Naive thymus-derived CD4-positive, alpha-beta T cell (primary cell): ENCODE measurements at regions not wholly inside any gene's neighbourhood (a gene's known extent, or its start where the extent isn't known, plus 50 kb on each side); places are given as distances from the start of the nearest gene placed in this dataset.

Experiments
- ATAC-seq: fragments of 150-1000 bp; cut with Tn5 transposase; 2 replicates; pipeline ENCODE4 v1.10.0; 2021; ENCODE audit warnings: mild to moderate bottlenecking, moderate library complexity
- CTCF ChIA-PET: fragments of 350-600 bp; sonication (Branson Sonifier 250); formaldehyde crosslinking; loops from one replicate; lab custom pipeline; 2021; ENCODE audit warnings: antibody characterized with exemption; lab: Charles Lee
- POLR2A ChIA-PET: fragments of 350-600 bp; sonication (Branson Sonifier 250); formaldehyde crosslinking; loops from one replicate; lab custom pipeline; 2021; ENCODE audit warnings: antibody characterized with exemption, inconsistent platforms; lab: Charles Lee
- DNase-seq, 9 donors: peaks; one replicate each; pipeline versions ENCODE4 v3.0.0 to v3.0.0-alpha.2; 2020 to 2022; ENCODE audit warnings: mixed read lengths in 1 of 9
- H3K27ac ChIP-seq: one replicate; pipeline ENCODE4 v1.7.0; 2013; ENCODE audit warnings: mild to moderate bottlenecking, low read depth, low read length, moderate library complexity
- H3K27me3 ChIP-seq, 2 donors: one replicate each; pipeline ENCODE4 v1.7.0; 2013; ENCODE audit warnings: low read length in 2 of 2, mild to moderate bottlenecking in 2 of 2, moderate library complexity in 2 of 2; ENCODE audit not compliant: control insufficient read depth in 2 of 2, insufficient read depth in 2 of 2
- H3K36me3 ChIP-seq, 3 experiments: 1 replicate in 2 of 3; 2 replicates in 1 of 3; pipeline ENCODE4 v1.7.0; 2013; ENCODE audit warnings: low read length in 3 of 3, mild to moderate bottlenecking in 3 of 3, moderate library complexity in 1 of 3; ENCODE audit not compliant: insufficient read depth in 3 of 3, control insufficient read depth in 2 of 3
- H3K4me1 ChIP-seq, 2 donors: one replicate each; pipeline ENCODE4 v1.7.0; 2013; ENCODE audit warnings: low read length in 2 of 2, mild to moderate bottlenecking in 2 of 2, moderate library complexity in 1 of 2; ENCODE audit not compliant: control insufficient read depth in 2 of 2, insufficient read depth in 2 of 2
- H3K4me3 ChIP-seq: 2 replicates; pipeline ENCODE4 v1.7.0; 2013; ENCODE audit warnings: mild to moderate bottlenecking, low read length
- H3K9me3 ChIP-seq, 3 experiments: 1 replicate in 2 of 3; 2 replicates in 1 of 3; pipeline ENCODE4 v1.7.0; 2013; ENCODE audit warnings: low read length in 3 of 3; ENCODE audit not compliant: control insufficient read depth in 2 of 3
- H3K27ac Mint-ChIP-seq, 9 donors: one replicate each; pipeline ENCODE4 v1.8.0; 2020 to 2022; ENCODE audit warnings: mixed read lengths in 9 of 9, mild to moderate bottlenecking in 8 of 9, moderate library complexity in 5 of 9, inconsistent platforms in 2 of 9
- H3K27me3 Mint-ChIP-seq, 5 donors: one replicate each; pipeline ENCODE4 v1.8.0; 2021 to 2022; ENCODE audit warnings: mixed read lengths in 5 of 5, mild to moderate bottlenecking in 1 of 5
- H3K36me3 Mint-ChIP-seq, 5 donors: one replicate each; pipeline ENCODE4 v1.8.0; 2020 to 2022; ENCODE audit warnings: mixed read lengths in 5 of 5, mild to moderate bottlenecking in 3 of 5, inconsistent platforms in 1 of 5
- H3K4me1 Mint-ChIP-seq, 7 donors: one replicate each; pipeline ENCODE4 v1.8.0; 2020 to 2022; ENCODE audit warnings: mixed read lengths in 7 of 7, mild to moderate bottlenecking in 3 of 7, inconsistent platforms in 1 of 7
- H3K4me3 Mint-ChIP-seq, 10 donors: one replicate each; pipeline ENCODE4 v1.8.0; 2020 to 2022; ENCODE audit warnings: mild to moderate bottlenecking in 10 of 10, mixed read lengths in 10 of 10, moderate library complexity in 6 of 10, inconsistent platforms in 2 of 10
- H3K9me3 Mint-ChIP-seq, 11 donors: one replicate each; pipeline ENCODE4 v1.8.0; 2020 to 2022; ENCODE audit warnings: mixed read lengths in 11 of 11, mild to moderate bottlenecking in 4 of 11, inconsistent platforms in 1 of 11, moderate library complexity in 1 of 11
- intact Hi-C, 2 donors: fragments of 100-400 bp; cut with micrococcal nuclease; formaldehyde crosslinking; loops; one replicate each; pipeline ENCODE4 v1.15.1; 2023

GRCh38 chr12:86367137-86367536 lies 110.9 kb upstream of the MGAT4C start:
- Histone ChIP-seq H3K9me3 (no peaks in the 10 kb centered on the region), H3K27me3 (no peaks in the 10 kb centered on the region), H3K27ac (no peak overlapping the region), H3K36me3 (no peaks in the 10 kb centered on the region), H3K4me1 (no peaks in the 10 kb centered on the region), H3K4me3 (no peak overlapping the region)
- ATAC-seq (no peak), DNase-seq (no peak)
- Mint-ChIP-seq H3K36me3 (no peaks in the 10 kb centered on the region), H3K4me1 (no peaks in the 10 kb centered on the region), H3K9me3 (peaks cover 0 to 14% (median 2%) of the 10 kb centered on the region in 11 donors), H3K27me3 (no peaks in the 10 kb centered on the region), H3K27ac (no peak overlapping the region), H3K4me3 (no peak overlapping the region)
- CTCF ChIA-PET: no interaction called here
- POLR2A ChIA-PET: no interaction called here
- intact Hi-C loops: no loop called here

GRCh38 chr12:86349196-86349595 lies 93.0 kb upstream of the MGAT4C start:
- no peak overlapping the region for H3K27ac Mint-ChIP-seq
- H3K4me3 ChIP-seq: no peak overlapping the region
- no peaks in the 10 kb centered on the region for H3K4me1 Mint-ChIP-seq
- CTCF ChIA-PET: no interaction called here
- POLR2A ChIA-PET: no interaction called here
- H3K27me3 ChIP-seq: no peaks in the 10 kb centered on the region
- H3K4me1 ChIP-seq: no peaks in the 10 kb centered on the region
- ATAC-seq (no peak), DNase-seq (no peak)
- H3K36me3 ChIP-seq: no peaks in the 10 kb centered on the region
- H3K27ac ChIP-seq: no peak overlapping the region
- H3K9me3 Mint-ChIP-seq: peaks cover 0 to 21% (median 0%) of the 10 kb centered on the region in 11 donors
- no peaks in the 10 kb centered on the region for H3K9me3 ChIP-seq
- H3K36me3 Mint-ChIP-seq: no peaks in the 10 kb centered on the region
- intact Hi-C loops: no loop called here
- no peak overlapping the region for H3K4me3 Mint-ChIP-seq
- H3K27me3 Mint-ChIP-seq: no peaks in the 10 kb centered on the region

GRCh38 chr12:86333955-86334522 lies 77.8 kb upstream of the MGAT4C start:
- H3K27ac Mint-ChIP-seq: no peak overlapping the region
- ChIA-PET POLR2A (no interaction called here), CTCF (no interaction called here)
- H3K4me3 Mint-ChIP-seq: no peak overlapping the region
- Histone ChIP-seq H3K9me3 (no peaks in the 10 kb centered on the region), H3K36me3 (no peaks in the 10 kb centered on the region), H3K27ac (no peak overlapping the region), H3K4me1 (no peaks in the 10 kb centered on the region), H3K27me3 (no peaks in the 10 kb centered on the region), H3K4me3 (no peak overlapping the region)
- ATAC-seq (no peak), DNase-seq (no peak)
- no peaks in the 10 kb centered on the region for H3K4me1 Mint-ChIP-seq
- H3K36me3 Mint-ChIP-seq: no peaks in the 10 kb centered on the region
- H3K27me3 Mint-ChIP-seq: no peaks in the 10 kb centered on the region
- intact Hi-C loops: no loop called here
- H3K9me3 Mint-ChIP-seq: peaks cover 0 to 12% (median 1%) of the 10 kb centered on the region in 11 donors

GRCh38 chr12:86331457-86331856 lies 75.3 kb upstream of the MGAT4C start:
- ATAC-seq: no peak
- H3K27me3 ChIP-seq: no peaks in the 10 kb centered on the region

GRCh38 chr12:86331012-86331411 lies 74.8 kb upstream of the MGAT4C start:
- H3K27ac Mint-ChIP-seq: no peak overlapping the region

More at GRCh38 chr12:86331457-86331856, 75.3 kb upstream of the MGAT4C start:
- H3K4me3 ChIP-seq: no peak overlapping the region
- no peaks in the 10 kb centered on the region for H3K9me3 ChIP-seq
- H3K27ac ChIP-seq: no peak overlapping the region
- peaks cover 0 to 11% (median 1%) of the 10 kb centered on the region in 11 donors for H3K9me3 Mint-ChIP-seq
- H3K36me3 ChIP-seq: no peaks in the 10 kb centered on the region
- no peaks in the 10 kb centered on the region for H3K27me3 Mint-ChIP-seq
- POLR2A ChIA-PET: no interaction called here
- H3K4me3 Mint-ChIP-seq: no peak overlapping the region
- CTCF ChIA-PET: no interaction called here
- H3K4me1 Mint-ChIP-seq: no peaks in the 10 kb centered on the region
- no peaks in the 10 kb centered on the region for H3K36me3 Mint-ChIP-seq
- no peak for DNase-seq
- intact Hi-C loops: no loop called here
- H3K4me1 ChIP-seq: no peaks in the 10 kb centered on the region
- H3K27ac Mint-ChIP-seq: no peak overlapping the region

GRCh38 chr12:86312232-86312631 lies 56.0 kb upstream of the MGAT4C start:
- Mint-ChIP-seq H3K36me3 (no peaks in the 10 kb centered on the region), H3K4me3 (no peak overlapping the region), H3K9me3 (peaks cover 0 to 6% (median 2%) of the 10 kb centered on the region in 11 donors), H3K27ac (no peak overlapping the region), H3K27me3 (no peaks in the 10 kb centered on the region), H3K4me1 (no peaks in the 10 kb centered on the region)
- Histone ChIP-seq H3K4me3 (no peak overlapping the region), H3K4me1 (no peaks in the 10 kb centered on the region), H3K36me3 (no peaks in the 10 kb centered on the region), H3K27me3 (no peaks in the 10 kb centered on the region), H3K27ac (no peak overlapping the region), H3K9me3 (no peaks in the 10 kb centered on the region)
- no peak for DNase-seq
- POLR2A ChIA-PET: no interaction called here
- ATAC-seq: no peak
- CTCF ChIA-PET: no interaction called here
- intact Hi-C loops: no loop called here

More at GRCh38 chr12:86331012-86331411, 74.8 kb upstream of the MGAT4C start:
- ATAC-seq: no peak
- POLR2A ChIA-PET: no interaction called here
- CTCF ChIA-PET: no interaction called here
- no peaks in the 10 kb centered on the region for H3K27me3 ChIP-seq
- peaks cover 0 to 8% (median 0%) of the 10 kb centered on the region in 11 donors for H3K9me3 Mint-ChIP-seq
- intact Hi-C loops: no loop called here
- H3K27ac ChIP-seq: no peak overlapping the region
- no peaks in the 10 kb centered on the region for H3K27me3 Mint-ChIP-seq
- H3K4me3 Mint-ChIP-seq: no peak overlapping the region
- H3K36me3 Mint-ChIP-seq: no peaks in the 10 kb centered on the region
- no peak overlapping the region for H3K4me3 ChIP-seq
- no peaks in the 10 kb centered on the region for H3K4me1 ChIP-seq
- no peaks in the 10 kb centered on the region for H3K9me3 ChIP-seq
- no peaks in the 10 kb centered on the region for H3K4me1 Mint-ChIP-seq
- no peak for DNase-seq
- H3K36me3 ChIP-seq: no peaks in the 10 kb centered on the region
